ENCODE measurements at regions not wholly inside any gene's neighbourhood (a gene's known extent, or its start where the extent isn't known, plus 50 kb on each side); places are given as distances from the start of the nearest gene placed in this dataset.

GRCh38 chr1:82065916-82066315 is 265.2 kb downstream of the ADGRL2 start:
- Histone ChIP-seq H3K36me3 (ENCODE audit: control insufficient read depth in 2 of 2, insufficient read depth in 2 of 2, low read length in 1 of 2) (no peaks in the 10 kb centered on the region), H3K4me1 (ENCODE audit: control insufficient read depth, insufficient read depth, low read length) (no peaks in the 10 kb centered on the region), H3K4me3 (no peak overlapping the region), H3K4me2 (ENCODE audit: control insufficient read depth, insufficient read depth) (no peak overlapping the region), H3K27ac (ENCODE audit: control insufficient read depth, insufficient read depth) (no peak overlapping the region), H2AFZ (ENCODE audit: control insufficient read depth, low read depth, low read length) (no peak overlapping the region), H3K9ac (ENCODE audit: control insufficient read depth, insufficient read depth, low read length) (no peak overlapping the region), H4K20me1 (ENCODE audit: control insufficient read depth, insufficient read depth) (no peaks in the 10 kb centered on the region), H3K27me3 (replicated peaks in 1 of 2; ENCODE audit: control insufficient read depth in 2 of 2, insufficient read depth in 2 of 2, low read length in 1 of 2) (no peaks in the 10 kb centered on the region; a peak in 1 of 4 replicates), H3K9me3 (replicated peaks; ENCODE audit: control insufficient read depth, insufficient read depth, low read length) (no peaks in the 10 kb centered on the region), H3K79me2 (ENCODE audit: control insufficient read depth, insufficient read depth, low read length) (no peaks in the 10 kb centered on the region)
- ATAC-seq (no peak), FAIRE-seq (no peak), DNase-seq (ENCODE audit: low read depth, low spot score) (no peak)
- BruUV-seq (replicated peaks), result no TSS peak
- TF ChIP-seq ZNF24 (IDR thresholded peaks at IDR 0.05) (no peak), CBX3 (IDR thresholded peaks at IDR 0.05; ENCODE audit: borderline replicate concordance, low read depth) (no peak), RFX5 (IDR thresholded peaks at IDR 0.05; ENCODE audit: low read depth, low read length) (no peak), NFIC (IDR thresholded peaks at IDR 0.05; ENCODE audit: low read depth, low read length) (no peak)
- 19% methylated on average over 4 of the region's 4 CpGs for WGBS (ENCODE audit: insufficient coverage, insufficient replicate concordance, low lambda C conversion rate, missing lambda C conversion rate)
- ChIA-PET RAD21 (ENCODE audit: unreplicated experiment) (no interaction called here), CTCF (interaction anchor here (1.1 to 1.7 kb wide), 2 partner anchors 10 to 22 kb away, joined by 3 to 4 read pairs; no protein-coding TSS in a partner anchor), SMC1A (ENCODE audit: uncharacterized antibody, unreplicated experiment) (interaction anchor here (0.9 to 1.9 kb wide), 3 partner anchors 8 to 421 kb away, joined by 3 to 9 read pairs (median 3); no protein-coding TSS in a partner anchor), POLR2A (no interaction called here)
- in situ Hi-C loops (cut with MboI), result no loop called here
- intact Hi-C loops (cut with micrococcal nuclease; ENCODE audit: unreplicated experiment), result no loop called here

GRCh38 chr1:82064691-82065090 is 264.0 kb downstream of the ADGRL2 start:
- Histone ChIP-seq H3K36me3 (ENCODE audit: control insufficient read depth in 2 of 2, insufficient read depth in 2 of 2, low read length in 1 of 2) (no peaks in the 10 kb centered on the region), H3K4me3 (no peak overlapping the region), H4K20me1 (ENCODE audit: control insufficient read depth, insufficient read depth) (no peaks in the 10 kb centered on the region), H3K79me2 (ENCODE audit: control insufficient read depth, insufficient read depth, low read length) (no peaks in the 10 kb centered on the region), H3K27me3 (replicated peaks in 1 of 2; ENCODE audit: control insufficient read depth in 2 of 2, insufficient read depth in 2 of 2, low read length in 1 of 2) (no peaks in the 10 kb centered on the region; a peak in 1 of 4 replicates), H2AFZ (ENCODE audit: control insufficient read depth, low read depth, low read length) (no peak overlapping the region), H3K9me3 (replicated peaks; ENCODE audit: control insufficient read depth, insufficient read depth, low read length) (no peaks in the 10 kb centered on the region), H3K9ac (ENCODE audit: control insufficient read depth, insufficient read depth, low read length) (no peak overlapping the region), H3K4me1 (ENCODE audit: control insufficient read depth, insufficient read depth, low read length) (no peaks in the 10 kb centered on the region), H3K4me2 (ENCODE audit: control insufficient read depth, insufficient read depth) (no peak overlapping the region), H3K27ac (ENCODE audit: control insufficient read depth, insufficient read depth) (no peak overlapping the region)
- in situ Hi-C loops (cut with MboI), result no loop called here
- FAIRE-seq, result no peak
- 0% methylated on average over 1 of the region's 1 CpG for WGBS (ENCODE audit: insufficient coverage, insufficient replicate concordance, low lambda C conversion rate, missing lambda C conversion rate)
- SMC1A ChIA-PET (ENCODE audit: uncharacterized antibody, unreplicated experiment), result interaction anchor here (1.0 to 1.9 kb wide), 3 partner anchors 9 to 89 kb away, joined by 3 to 9 read pairs (median 4); no protein-coding TSS in a partner anchor
- DNase-seq (ENCODE audit: low read depth, low spot score), result no peak
- intact Hi-C loops (cut with micrococcal nuclease; ENCODE audit: unreplicated experiment), result no loop called here
- no peak for ATAC-seq
- POLR2A ChIA-PET, result no interaction called here
- CTCF ChIA-PET, result interaction anchor here (0.7 kb wide), 1 partner anchor 23 kb away, joined by 3 read pairs; no protein-coding TSS in a partner anchor
- BruUV-seq (replicated peaks), result no TSS peak
- TF ChIP-seq PKNOX1 (IDR thresholded peaks at IDR 0.05) (0 out of 2 replicates have a peak, but pooled peaks have one; percentile 15), MYC (IDR thresholded peaks at IDR 0.05; ENCODE audit: insufficient read depth, insufficient read length, insufficient replicate concordance, low read length, severe bottlenecking) (no peak)
- RAD21 ChIA-PET (ENCODE audit: unreplicated experiment), result interaction anchor here (1.6 kb wide), 1 partner anchor 12 kb away, joined by 3 read pairs; no protein-coding TSS in a partner anchor
